Neural cell (in vitro differentiated cells): ENCODE measurements at regions not wholly inside any gene's neighbourhood (a gene's known extent, or its start where the extent isn't known, plus 50 kb on each side); places are given as distances from the start of the nearest gene placed in this dataset.

Experiments used
- H2AFZ ChIP-seq: fragments of 200-600, 300-800 bp; sonication (generic), shearing (Covaris generic); 2 replicates; pipeline ENCODE4 v1.6.0; 2014; ENCODE audit warnings: low read depth, mild to moderate bottlenecking, antibody characterized with exemption, low read length, moderate library complexity
- H3F3A ChIP-seq: fragments of 200-600 bp; shearing (Covaris generic); 2 replicates; pipeline ENCODE4 v1.6.1; 2016; ENCODE audit warnings: mild to moderate bottlenecking, moderate library complexity, mixed read lengths, antibody characterized with exemption, low read length; ENCODE audit not compliant: insufficient read depth, poor library complexity, severe bottlenecking
- H3K27ac ChIP-seq: fragments of 200-600, 300-800 bp; sonication (generic), shearing (Covaris generic); 2 replicates; pipeline ENCODE4 v1.5.1; 2014; ENCODE audit warnings: mild to moderate bottlenecking, low read length, moderate library complexity
- H3K27me3 ChIP-seq: fragments of 300-800, 200-600 bp; sonication (generic), shearing (Covaris generic); 2 replicates; pipeline ENCODE4 v1.6.0; 2014; ENCODE audit warnings: mild to moderate bottlenecking, low read depth, low read length, moderate library complexity; ENCODE audit not compliant: insufficient read depth
- H3K36me3 ChIP-seq: fragments of 300-800, 200-600 bp; sonication (generic), shearing (Covaris generic); 2 replicates; pipeline ENCODE4 v1.5.1; 2014; ENCODE audit warnings: mild to moderate bottlenecking, antibody characterized with exemption, low read length, moderate library complexity; ENCODE audit not compliant: insufficient read depth
- H3K4me2 ChIP-seq: fragments of 300-800, 200-600 bp; sonication (generic), shearing (Covaris generic); 2 replicates; pipeline ENCODE4 v1.6.0; 2014; ENCODE audit warnings: mild to moderate bottlenecking, low read length
- H3K4me3 ChIP-seq: fragments of 300-800, 200-600 bp; sonication (generic), shearing (Covaris generic); 2 replicates; pipeline ENCODE4 v1.5.1; 2014; ENCODE audit warnings: mild to moderate bottlenecking, low read length, moderate library complexity
- H3K79me2 ChIP-seq: fragments of 200-600 bp; shearing (Covaris generic); replicated peaks from 2 replicates; pipeline ENCODE4 v1.6.0; 2014; ENCODE audit warnings: mild to moderate bottlenecking, low read length, moderate library complexity; ENCODE audit not compliant: insufficient read depth
- H3K9ac ChIP-seq: fragments of 300-800, 200-600 bp; sonication (generic), shearing (Covaris generic); 2 replicates; pipeline ENCODE4 v1.6.1; 2016; ENCODE audit warnings: mild to moderate bottlenecking, low read length, mixed read lengths
- H3K9me2 ChIP-seq: fragments of 200-600 bp; shearing (Covaris generic); 2 replicates; pipeline ENCODE4 v1.6.1; 2016; ENCODE audit warnings: mild to moderate bottlenecking, low read length, mixed read lengths; ENCODE audit not compliant: insufficient read depth
- H3K9me3 ChIP-seq: fragments of 200-600, 300-800 bp; sonication (generic), shearing (Covaris generic); 2 replicates; pipeline ENCODE4 v1.6.1; 2016; ENCODE audit warnings: mild to moderate bottlenecking, mixed run types, low read length, moderate library complexity, mixed read lengths
- H4K20me1 ChIP-seq: fragments of 200-600 bp; shearing (Covaris generic); 2 replicates; pipeline ENCODE4 v1.6.1; 2016; ENCODE audit warnings: mild to moderate bottlenecking, mixed run types; ENCODE audit not compliant: insufficient read depth
- EP300 ChIP-seq: fragments of 450-650 bp; conservative IDR thresholded peaks from 2 replicates; pipeline ENCODE4 v1.6.1; 2014; ENCODE audit warnings: antibody characterized with exemption, mild to moderate bottlenecking, moderate library complexity; ENCODE audit not compliant: poor library complexity, severe bottlenecking
- EZH2 ChIP-seq: fragments of 200-600, 300-800 bp; shearing (Covaris generic), sonication (generic); IDR thresholded peaks from 2 replicates; pipeline ENCODE4 v1.6.1; 2014; ENCODE audit warnings: antibody characterized with exemption, low read length, borderline replicate concordance, mild to moderate bottlenecking; ENCODE audit not compliant: insufficient read depth, poor library complexity, severe bottlenecking
- MXI1 ChIP-seq: fragments of 450-650 bp; conservative IDR thresholded peaks from 2 replicates; pipeline ENCODE4 v1.6.1; 2014; ENCODE audit warnings: antibody characterized with exemption, mild to moderate bottlenecking; ENCODE audit not compliant: poor library complexity, severe bottlenecking
- POLR2AphosphoS5 ChIP-seq: IDR thresholded peaks from 2 replicates; pipeline ENCODE4 v1.6.1; 2012
- SMC3 ChIP-seq: fragments of 450-650 bp; conservative IDR thresholded peaks from 2 replicates; pipeline ENCODE4 v1.6.1; 2014; ENCODE audit warnings: antibody characterized with exemption, mild to moderate bottlenecking, moderate library complexity; ENCODE audit not compliant: poor library complexity
- TAF1 ChIP-seq: IDR thresholded peaks from 2 replicates; pipeline ENCODE4 v1.6.1; 2012; ENCODE audit warnings: low read depth
- TF ChIP-seq, protein P1 (sequence below): fragments of 450-650 bp; IDR thresholded peaks from 2 replicates; pipeline ENCODE4 v1.5.1; 2014; ENCODE audit warnings: antibody characterized with exemption, mild to moderate bottlenecking, moderate library complexity; ENCODE audit not compliant: poor library complexity, severe bottlenecking

DNA sequence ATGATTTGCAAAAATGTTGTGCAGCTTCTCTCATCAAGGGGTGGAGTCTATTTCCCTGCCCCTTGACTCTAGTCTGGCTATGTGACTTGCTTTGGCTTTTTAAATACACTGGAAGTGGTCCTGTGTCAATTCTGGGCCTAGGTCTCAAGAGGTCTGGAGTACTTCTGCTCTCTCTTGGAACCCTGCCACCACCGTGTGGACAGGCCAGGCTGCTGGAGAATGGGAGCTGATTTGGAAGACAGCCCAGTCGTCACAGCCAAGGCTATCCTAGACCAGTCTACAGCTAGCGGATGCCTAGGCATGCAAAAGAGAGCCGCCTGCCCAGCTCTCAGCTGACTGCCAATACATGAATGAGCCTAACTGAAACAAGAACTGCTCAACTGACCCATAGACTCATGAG, 56.7 kb upstream of the CLINT1 start:
- Histone ChIP-seq H3K4me3 (no peak overlapping the region), H3K27me3 (no peaks in the 10 kb centered on the region), H2AFZ (no peak overlapping the region), H3K79me2 (no peaks in the 10 kb centered on the region), H3K36me3 (no peaks in the 10 kb centered on the region), H3K9me3 (no peaks in the 10 kb centered on the region), H3K4me2 (no peak overlapping the region), H3K9me2 (no peaks in the 10 kb centered on the region), H3K9ac (no peak overlapping the region), H3K27ac (no peak overlapping the region), H3F3A (peaks cover 4% of the 10 kb centered on the region), H4K20me1 (no peaks in the 10 kb centered on the region)
- TF ChIP-seq EP300 (no peak), MXI1 (no peak)

DNA sequence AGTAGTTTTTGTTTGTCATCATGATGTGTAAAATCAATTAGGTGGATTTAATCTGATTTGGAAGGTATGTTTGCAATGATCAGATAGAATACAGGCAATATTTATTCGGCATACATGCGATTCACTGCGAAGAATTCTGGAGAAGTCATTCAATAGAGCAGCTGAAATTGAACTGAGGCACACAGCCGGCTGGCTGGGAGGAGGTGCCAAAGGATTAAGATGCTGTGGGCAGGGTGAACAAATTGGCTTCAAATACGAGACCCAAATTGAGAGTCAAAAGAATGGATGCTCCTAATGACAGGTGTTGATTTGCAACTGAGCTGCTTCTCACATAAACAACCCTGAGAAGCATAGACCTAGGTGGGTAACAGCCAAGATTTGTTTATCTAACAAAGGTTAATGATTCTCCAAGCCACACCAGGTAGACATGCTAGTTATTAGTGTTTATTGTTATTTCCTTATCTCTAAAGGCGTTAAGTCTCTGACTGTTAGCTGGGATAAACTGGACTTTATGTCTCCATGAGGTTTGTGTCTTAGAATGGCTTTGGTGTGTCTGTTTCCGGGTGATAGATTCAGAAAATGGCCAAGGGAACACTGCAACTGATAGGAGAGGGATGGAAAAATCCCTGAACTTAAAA, 55.3 kb upstream of the CLINT1 start:
- Histone ChIP-seq H3K9me3 (no peaks in the 10 kb centered on the region), H4K20me1 (no peaks in the 10 kb centered on the region)

DNA sequence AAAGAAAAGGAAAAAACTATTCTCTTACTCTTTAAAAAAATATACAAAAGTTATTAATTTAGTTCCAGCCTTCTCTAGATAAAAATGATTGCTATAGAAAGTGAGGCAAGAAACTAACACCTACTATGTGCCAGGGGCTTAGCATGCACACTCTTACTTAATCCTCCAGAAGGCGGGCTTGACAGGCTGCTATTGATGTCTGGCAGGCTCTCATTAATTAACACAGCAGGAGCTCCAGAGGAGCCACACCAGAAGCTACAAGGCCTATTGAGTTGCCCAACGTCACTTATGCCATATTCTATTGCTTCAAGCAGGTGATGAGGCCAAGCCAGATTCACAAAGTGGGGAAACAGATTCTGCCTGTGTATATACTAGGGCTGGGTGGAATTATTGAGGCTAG, 54.6 kb upstream of the CLINT1 start:
- peaks cover 4% of the 10 kb centered on the region for H3F3A ChIP-seq
- H3K9me3 ChIP-seq, result no peaks in the 10 kb centered on the region
- H4K20me1 ChIP-seq, result no peaks in the 10 kb centered on the region
- H3K36me3 ChIP-seq, result no peaks in the 10 kb centered on the region
- no peaks in the 10 kb centered on the region for H3K27me3 ChIP-seq
- H2AFZ ChIP-seq, result no peak overlapping the region
- no peak overlapping the region for H3K4me2 ChIP-seq
- H3K79me2 ChIP-seq, result no peaks in the 10 kb centered on the region
- no peak overlapping the region for H3K4me3 ChIP-seq
- no peaks in the 10 kb centered on the region for H3K9me2 ChIP-seq
- no peak for TF ChIP-seq EZH2
- peak; percentile 16 for TF ChIP-seq EP300
- no peak overlapping the region for H3K9ac ChIP-seq
- no peak overlapping the region for H3K27ac ChIP-seq

More for the DNA sequence above, 55.3 kb upstream of the CLINT1 start:
- H2AFZ ChIP-seq, result no peak overlapping the region
- no peaks in the 10 kb centered on the region for H3K36me3 ChIP-seq
- peaks cover 4% of the 10 kb centered on the region for H3F3A ChIP-seq
- no peak overlapping the region for H3K4me3 ChIP-seq
- no peak overlapping the region for H3K27ac ChIP-seq
- H3K9me2 ChIP-seq, result no peaks in the 10 kb centered on the region
- TF ChIP-seq EP300 (no peak), EZH2 (no peak), TAF1 (no peak), SMC3 (no peak), POLR2AphosphoS5 (no peak)
- TF ChIP-seq, protein P1, sequence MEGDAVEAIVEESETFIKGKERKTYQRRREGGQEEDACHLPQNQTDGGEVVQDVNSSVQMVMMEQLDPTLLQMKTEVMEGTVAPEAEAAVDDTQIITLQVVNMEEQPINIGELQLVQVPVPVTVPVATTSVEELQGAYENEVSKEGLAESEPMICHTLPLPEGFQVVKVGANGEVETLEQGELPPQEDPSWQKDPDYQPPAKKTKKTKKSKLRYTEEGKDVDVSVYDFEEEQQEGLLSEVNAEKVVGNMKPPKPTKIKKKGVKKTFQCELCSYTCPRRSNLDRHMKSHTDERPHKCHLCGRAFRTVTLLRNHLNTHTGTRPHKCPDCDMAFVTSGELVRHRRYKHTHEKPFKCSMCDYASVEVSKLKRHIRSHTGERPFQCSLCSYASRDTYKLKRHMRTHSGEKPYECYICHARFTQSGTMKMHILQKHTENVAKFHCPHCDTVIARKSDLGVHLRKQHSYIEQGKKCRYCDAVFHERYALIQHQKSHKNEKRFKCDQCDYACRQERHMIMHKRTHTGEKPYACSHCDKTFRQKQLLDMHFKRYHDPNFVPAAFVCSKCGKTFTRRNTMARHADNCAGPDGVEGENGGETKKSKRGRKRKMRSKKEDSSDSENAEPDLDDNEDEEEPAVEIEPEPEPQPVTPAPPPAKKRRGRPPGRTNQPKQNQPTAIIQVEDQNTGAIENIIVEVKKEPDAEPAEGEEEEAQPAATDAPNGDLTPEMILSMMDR, result no peak
- no peaks in the 10 kb centered on the region for H3K79me2 ChIP-seq
- H3K4me2 ChIP-seq, result no peak overlapping the region
- no peak overlapping the region for H3K9ac ChIP-seq
- H3K27me3 ChIP-seq, result no peaks in the 10 kb centered on the region
